ENCODE measurements at regions not wholly inside any gene's neighbourhood (a gene's known extent, or its start where the extent isn't known, plus 50 kb on each side); places are given as distances from the start of the nearest gene placed in this dataset.
A peak's percentile ranks its signal among the peaks of the same experiment; 100 is the strongest.

DNA sequence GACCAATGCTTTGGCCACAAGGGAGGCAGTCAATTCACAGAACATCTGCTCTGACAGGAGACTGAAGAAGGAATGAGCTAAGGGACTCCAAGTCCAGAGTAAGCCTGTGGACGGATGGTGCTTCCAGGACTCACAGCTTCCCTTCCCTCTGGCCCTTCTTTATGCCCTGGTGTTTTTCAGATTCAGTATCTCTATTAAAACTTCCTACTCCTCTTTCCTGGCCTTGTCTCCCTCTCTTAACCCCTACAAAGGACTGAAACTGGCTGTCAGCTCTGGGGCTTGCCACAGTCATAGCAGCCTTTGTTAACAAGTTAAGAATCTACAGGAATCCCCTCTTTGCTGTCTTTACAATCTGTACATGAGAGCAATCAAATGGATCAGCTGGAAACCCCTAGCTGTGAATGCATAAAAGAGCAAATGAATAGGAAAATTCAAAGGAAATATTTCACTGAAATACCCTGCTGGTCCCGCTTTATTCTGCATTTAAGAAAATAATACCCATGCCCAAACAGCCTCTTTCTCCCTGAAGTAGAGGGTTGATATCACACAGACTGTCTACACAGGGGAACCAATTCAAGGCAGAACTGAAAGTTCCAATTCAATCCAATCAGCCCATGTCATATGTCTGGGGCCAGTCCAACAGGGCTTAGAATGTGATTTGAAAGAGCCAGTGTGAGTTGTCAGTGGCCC is 192.3 kb downstream of the MZT1 start:
- Histone ChIP-seq H3K36me3 (ENCODE audit: insufficient read depth, low read length) (no peaks in the 10 kb centered on the region), H3K4me1 (ENCODE audit: control insufficient read depth, insufficient read depth, low read length, unreplicated experiment) (no peaks in the 10 kb centered on the region), H3K27ac (ENCODE audit: low read depth, low read length) (no peak overlapping the region), H3K79me2 (ENCODE audit: control insufficient read depth, insufficient read depth, low read length, unreplicated experiment) (no peaks in the 10 kb centered on the region), H2AFZ (ENCODE audit: low read length, unreplicated experiment) (no peak overlapping the region), H3K4me3 (ENCODE audit: low read depth, low read length) (no peak overlapping the region), H3K27me3 (ENCODE audit: insufficient read depth, low read length) (no peaks in the 10 kb centered on the region)

DNA sequence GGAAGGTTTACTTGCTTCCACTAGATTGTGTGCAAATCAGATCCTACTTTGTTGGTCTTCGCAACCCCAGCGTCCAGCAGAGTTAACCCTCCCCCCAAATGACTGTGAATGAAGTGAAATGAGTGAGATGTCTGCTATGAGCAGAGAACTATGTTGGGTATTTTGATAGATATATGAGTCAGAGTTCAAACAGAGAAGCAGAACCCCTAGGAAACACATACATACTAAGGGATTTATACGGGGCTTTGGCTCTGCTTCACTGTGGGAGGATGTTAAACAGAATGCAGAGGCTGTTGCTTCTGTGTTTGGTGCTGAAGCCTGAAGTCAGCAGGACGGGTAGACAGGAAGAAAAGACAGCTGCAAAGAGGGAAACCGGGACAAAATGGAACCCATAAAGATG is 197.0 kb downstream of the MZT1 start:
- no peaks in the 10 kb centered on the region for H3K79me2 ChIP-seq (ENCODE audit: control insufficient read depth, insufficient read depth, low read length, unreplicated experiment)
- no peak overlapping the region for H2AFZ ChIP-seq (ENCODE audit: low read length, unreplicated experiment)
- H3K4me1 ChIP-seq (ENCODE audit: control insufficient read depth, insufficient read depth, low read length, unreplicated experiment) = no peaks in the 10 kb centered on the region
- H3K4me3 ChIP-seq (ENCODE audit: low read depth, low read length) = no peak overlapping the region
- H3K36me3 ChIP-seq (ENCODE audit: insufficient read depth, low read length) = no peaks in the 10 kb centered on the region
- H3K27me3 ChIP-seq (ENCODE audit: insufficient read depth, low read length) = no peaks in the 10 kb centered on the region
- H3K27ac ChIP-seq (ENCODE audit: low read depth, low read length) = no peak overlapping the region

DNA sequence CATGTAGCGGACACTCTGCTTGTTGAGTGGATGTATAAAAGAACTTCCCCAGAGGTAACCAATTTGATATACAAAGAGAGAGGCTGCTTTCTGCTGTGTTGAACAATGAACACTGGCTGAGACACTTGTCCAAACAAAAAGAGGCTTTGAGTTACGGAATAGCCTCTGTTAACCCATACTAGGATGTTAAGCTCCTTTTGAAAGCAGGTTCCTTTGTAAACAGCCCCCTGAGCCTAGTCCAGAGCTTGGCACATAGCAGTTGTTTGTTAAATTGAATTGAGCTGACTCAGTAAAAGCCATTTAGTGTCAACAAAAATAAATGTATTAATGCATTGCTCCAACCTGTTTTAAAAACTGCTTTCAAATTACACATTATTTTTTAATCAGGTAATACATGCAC is 200.1 kb downstream of the MZT1 start:
- no peak overlapping the region for H3K4me3 ChIP-seq (ENCODE audit: low read depth, low read length)
- no peak overlapping the region for H2AFZ ChIP-seq (ENCODE audit: low read length, unreplicated experiment)
- H3K36me3 ChIP-seq (ENCODE audit: insufficient read depth, low read length) = no peaks in the 10 kb centered on the region
- no peaks in the 10 kb centered on the region for H3K4me1 ChIP-seq (ENCODE audit: control insufficient read depth, insufficient read depth, low read length, unreplicated experiment)
- H3K27me3 ChIP-seq (ENCODE audit: insufficient read depth, low read length) = no peaks in the 10 kb centered on the region
- no peak overlapping the region for H3K27ac ChIP-seq (ENCODE audit: low read depth, low read length)
- no peaks in the 10 kb centered on the region for H3K79me2 ChIP-seq (ENCODE audit: control insufficient read depth, insufficient read depth, low read length, unreplicated experiment)

DNA sequence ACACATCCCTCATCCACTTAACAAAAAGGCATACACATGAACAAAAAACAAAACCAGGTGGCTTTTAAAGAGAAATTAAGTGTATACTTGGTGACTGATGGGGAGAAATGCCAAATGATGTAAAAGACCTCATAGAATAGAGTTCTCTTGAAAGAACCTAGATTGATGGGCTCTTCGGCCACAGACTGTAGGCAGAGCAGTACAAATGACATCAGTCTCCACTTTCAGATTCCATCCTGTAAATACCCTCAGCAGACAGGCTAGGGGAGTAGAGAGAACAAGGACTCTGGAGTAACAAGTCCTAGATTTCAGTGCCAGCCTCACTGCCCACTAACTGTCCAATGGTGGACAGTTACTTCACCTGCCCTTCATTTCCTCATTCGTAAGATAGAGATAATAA is 203.8 kb downstream of the MZT1 start:
- H3K79me2 ChIP-seq (ENCODE audit: control insufficient read depth, insufficient read depth, low read length, unreplicated experiment) = no peaks in the 10 kb centered on the region
- no peaks in the 10 kb centered on the region for H3K36me3 ChIP-seq (ENCODE audit: insufficient read depth, low read length)
- no peak overlapping the region for H3K27ac ChIP-seq (ENCODE audit: low read depth, low read length)
- H2AFZ ChIP-seq (ENCODE audit: low read length, unreplicated experiment) = no peak overlapping the region
- H3K4me1 ChIP-seq (ENCODE audit: control insufficient read depth, insufficient read depth, low read length, unreplicated experiment) = no peaks in the 10 kb centered on the region
- H3K27me3 ChIP-seq (ENCODE audit: insufficient read depth, low read length) = no peaks in the 10 kb centered on the region
- no peak overlapping the region for H3K4me3 ChIP-seq (ENCODE audit: low read depth, low read length)

DNA sequence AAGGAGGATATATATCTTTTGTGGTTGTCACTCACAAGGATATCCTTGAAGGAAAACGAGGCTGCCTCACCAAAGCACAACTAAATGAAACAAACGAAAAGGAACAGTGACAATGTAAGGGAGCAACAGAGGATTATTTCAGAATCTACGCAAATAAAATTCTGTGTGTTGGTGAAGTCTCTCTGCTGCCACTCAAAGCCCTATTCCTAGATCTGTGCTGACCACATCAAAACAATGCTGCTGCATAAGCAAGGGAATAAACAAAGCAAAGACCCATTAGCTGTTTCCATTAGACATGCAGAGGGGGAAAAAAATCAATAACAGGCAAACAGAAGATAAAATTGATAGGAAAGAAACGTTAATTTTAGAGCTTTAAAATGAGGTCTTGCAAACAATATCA is 204.4 kb downstream of the MZT1 start:
- no peaks in the 10 kb centered on the region for H3K27me3 ChIP-seq (ENCODE audit: insufficient read depth, low read length)
- H3K4me1 ChIP-seq (ENCODE audit: control insufficient read depth, insufficient read depth, low read length, unreplicated experiment) = no peaks in the 10 kb centered on the region
- no peaks in the 10 kb centered on the region for H3K79me2 ChIP-seq (ENCODE audit: control insufficient read depth, insufficient read depth, low read length, unreplicated experiment)
- H3K4me3 ChIP-seq (ENCODE audit: low read depth, low read length) = no peak overlapping the region
- no peak overlapping the region for H2AFZ ChIP-seq (ENCODE audit: low read length, unreplicated experiment)
- no peak overlapping the region for H3K27ac ChIP-seq (ENCODE audit: low read depth, low read length)
- no peaks in the 10 kb centered on the region for H3K36me3 ChIP-seq (ENCODE audit: insufficient read depth, low read length)

DNA sequence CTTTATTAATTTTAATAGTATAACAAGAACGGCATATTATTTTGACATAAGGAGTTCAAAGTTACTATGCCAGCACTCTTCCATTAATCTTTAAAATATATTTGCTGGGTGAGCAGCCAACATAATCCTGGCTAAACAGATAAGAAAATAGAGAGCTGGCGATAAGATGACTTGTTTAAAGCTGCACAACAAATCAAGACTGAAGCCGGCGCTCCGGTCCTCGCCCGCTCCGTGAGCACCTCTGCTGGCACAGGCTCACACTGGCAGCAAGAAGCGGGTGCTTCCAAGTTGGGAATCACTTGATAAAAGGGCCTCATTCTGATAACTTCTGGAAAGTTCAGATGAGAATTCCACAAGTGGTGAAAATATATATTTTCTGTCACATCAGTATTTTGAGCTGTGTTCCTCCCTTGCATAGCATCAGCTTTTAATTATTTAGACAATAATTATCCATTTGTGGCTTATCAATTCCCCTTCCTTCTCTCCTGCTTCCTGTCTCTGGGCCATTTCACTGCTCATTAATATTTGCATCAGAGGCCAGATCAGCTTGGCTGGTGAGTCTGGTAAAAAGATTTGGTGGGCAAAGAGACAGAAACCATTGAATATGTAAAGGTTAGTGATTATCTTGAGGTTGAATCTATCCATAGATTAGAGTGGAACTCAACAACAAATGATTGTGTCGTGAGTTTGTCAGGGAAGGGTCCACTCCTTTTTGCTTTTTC is 205.3 kb downstream of the MZT1 start:
- H3K4me3 ChIP-seq (ENCODE audit: low read depth, low read length) = no peak overlapping the region
- H2AFZ ChIP-seq (ENCODE audit: low read length, unreplicated experiment) = no peak overlapping the region
- no peak overlapping the region for H3K27ac ChIP-seq (ENCODE audit: low read depth, low read length)
- no peaks in the 10 kb centered on the region for H3K4me1 ChIP-seq (ENCODE audit: control insufficient read depth, insufficient read depth, low read length, unreplicated experiment)
- H3K79me2 ChIP-seq (ENCODE audit: control insufficient read depth, insufficient read depth, low read length, unreplicated experiment) = no peaks in the 10 kb centered on the region
- no peaks in the 10 kb centered on the region for H3K36me3 ChIP-seq (ENCODE audit: insufficient read depth, low read length)
- no peaks in the 10 kb centered on the region for H3K27me3 ChIP-seq (ENCODE audit: insufficient read depth, low read length)

DNA sequence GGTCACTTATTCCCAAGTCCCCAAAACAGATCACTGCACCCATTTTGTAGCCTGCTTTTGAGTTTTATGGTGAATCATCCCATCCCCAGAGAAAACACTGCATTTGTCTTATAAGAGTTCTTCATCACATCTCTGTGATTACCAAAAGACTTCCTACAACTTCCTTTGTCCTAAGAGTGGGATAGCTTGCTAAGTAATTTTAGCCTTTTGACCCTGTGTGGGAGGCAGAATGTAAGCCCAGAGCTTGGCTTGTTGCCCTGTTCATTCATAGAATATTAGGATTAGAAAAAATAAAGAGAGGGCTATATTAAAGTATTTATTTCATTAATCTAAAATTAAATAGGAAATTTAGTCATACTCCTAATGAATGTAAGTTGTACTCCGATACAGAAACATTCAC is 213.3 kb downstream of the MZT1 start:
- no peak overlapping the region for H2AFZ ChIP-seq (ENCODE audit: low read length, unreplicated experiment)
- no peaks in the 10 kb centered on the region for H3K27me3 ChIP-seq (ENCODE audit: insufficient read depth, low read length)
- H3K36me3 ChIP-seq (ENCODE audit: insufficient read depth, low read length) = no peaks in the 10 kb centered on the region
- H3K4me1 ChIP-seq (ENCODE audit: control insufficient read depth, insufficient read depth, low read length, unreplicated experiment) = no peaks in the 10 kb centered on the region
- no peak overlapping the region for H3K27ac ChIP-seq (ENCODE audit: low read depth, low read length)
- no peak overlapping the region for H3K4me3 ChIP-seq (ENCODE audit: low read depth, low read length)
- no peaks in the 10 kb centered on the region for H3K79me2 ChIP-seq (ENCODE audit: control insufficient read depth, insufficient read depth, low read length, unreplicated experiment)

DNA sequence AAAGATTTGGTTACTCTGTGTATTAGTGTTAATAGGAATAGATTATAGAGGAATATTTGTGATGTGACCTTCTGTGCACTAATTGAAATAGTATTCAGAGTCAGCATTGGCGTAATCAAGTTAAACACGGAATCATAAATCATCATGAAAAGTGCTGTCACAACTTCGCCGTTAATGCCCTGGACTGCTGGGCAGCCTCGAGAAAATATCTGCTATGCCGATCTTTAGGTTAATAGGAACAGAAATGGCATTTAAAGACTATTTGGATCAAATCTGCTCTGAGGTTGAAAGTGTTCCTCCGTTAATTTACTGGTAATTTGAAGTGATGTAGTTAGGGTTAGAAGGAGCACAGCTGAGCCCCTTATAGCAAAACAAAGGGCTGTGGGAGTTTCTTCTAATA is 219.0 kb downstream of the MZT1 start:
- no peak overlapping the region for H3K27ac ChIP-seq (ENCODE audit: low read depth, low read length)
- H2AFZ ChIP-seq (ENCODE audit: low read length, unreplicated experiment) = no peak overlapping the region
- no peaks in the 10 kb centered on the region for H3K4me1 ChIP-seq (ENCODE audit: control insufficient read depth, insufficient read depth, low read length, unreplicated experiment)
- H3K4me3 ChIP-seq (ENCODE audit: low read depth, low read length) = no peak overlapping the region
- no peaks in the 10 kb centered on the region for H3K79me2 ChIP-seq (ENCODE audit: control insufficient read depth, insufficient read depth, low read length, unreplicated experiment)
- H3K36me3 ChIP-seq (ENCODE audit: insufficient read depth, low read length) = no peaks in the 10 kb centered on the region
- H3K27me3 ChIP-seq (ENCODE audit: insufficient read depth, low read length) = no peaks in the 10 kb centered on the region

DNA sequence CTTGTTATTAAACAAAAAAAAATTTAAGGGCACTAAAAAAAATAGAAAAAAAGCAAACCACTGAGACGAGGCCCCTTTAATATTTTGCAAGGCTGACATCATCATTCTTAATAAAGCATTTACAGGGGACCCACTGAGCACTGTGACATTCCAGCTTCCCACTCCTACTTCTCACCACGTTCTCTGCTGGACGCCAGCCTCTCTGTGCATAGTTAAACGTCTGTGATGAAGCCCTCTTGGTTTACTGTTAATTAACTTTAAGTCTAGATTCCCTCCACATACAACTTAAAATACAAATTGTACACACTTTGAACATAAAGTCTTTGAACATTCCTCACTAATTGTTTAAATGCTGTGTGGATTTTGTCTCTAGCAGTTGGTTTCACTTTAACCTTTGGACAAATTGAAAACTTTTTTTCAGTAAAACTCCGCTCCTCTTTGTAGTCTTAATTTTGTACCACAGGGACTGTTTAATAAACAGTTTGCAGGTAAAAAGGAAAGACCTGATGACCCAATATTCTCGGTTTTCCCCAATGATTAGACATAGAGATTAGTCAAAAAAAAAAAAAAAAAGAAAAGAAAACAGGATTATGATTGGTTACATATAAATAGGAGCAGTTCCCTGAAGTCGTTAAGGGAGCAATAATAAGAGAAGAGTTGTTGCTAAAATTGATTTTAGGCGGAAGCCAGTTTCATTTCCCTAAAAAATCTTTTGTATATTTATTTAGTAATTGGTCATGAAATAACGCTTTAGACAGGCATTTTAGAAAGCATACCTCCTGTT is 219.8 kb downstream of the MZT1 start:
- Histone ChIP-seq H3K4me3 (ENCODE audit: low read depth, low read length) (peak overlapping the region; percentile 51), H2AFZ (ENCODE audit: low read length, unreplicated experiment) (no peak overlapping the region), H3K4me1 (ENCODE audit: control insufficient read depth, insufficient read depth, low read length, unreplicated experiment) (no peaks in the 10 kb centered on the region), H3K27ac (ENCODE audit: low read depth, low read length) (no peak overlapping the region), H3K36me3 (ENCODE audit: insufficient read depth, low read length) (no peaks in the 10 kb centered on the region), H3K79me2 (ENCODE audit: control insufficient read depth, insufficient read depth, low read length, unreplicated experiment) (no peaks in the 10 kb centered on the region), H3K27me3 (ENCODE audit: insufficient read depth, low read length) (no peaks in the 10 kb centered on the region)

DNA sequence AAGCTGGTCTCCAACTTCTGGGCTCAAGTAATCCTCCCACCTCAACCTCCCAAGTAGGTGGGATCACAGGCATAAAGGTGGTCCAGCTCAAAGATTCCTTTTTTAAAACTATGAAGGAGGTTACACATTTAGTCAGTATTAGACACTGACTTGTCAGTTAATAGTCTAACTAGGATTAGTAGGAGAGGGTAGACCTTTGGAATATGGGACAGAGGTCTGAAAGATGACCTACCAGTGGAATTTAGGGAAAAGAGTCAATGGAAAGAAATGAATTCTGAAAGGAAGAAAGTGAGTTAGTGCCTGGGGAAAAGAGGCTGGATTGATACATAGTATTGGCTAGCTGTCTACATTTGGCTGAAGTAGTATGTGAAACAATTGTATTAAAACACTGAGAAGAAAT is 220.7 kb downstream of the MZT1 start:
- Histone ChIP-seq H3K27ac (ENCODE audit: low read depth, low read length) (no peak overlapping the region), H2AFZ (ENCODE audit: low read length, unreplicated experiment) (no peak overlapping the region), H3K4me1 (ENCODE audit: control insufficient read depth, insufficient read depth, low read length, unreplicated experiment) (no peaks in the 10 kb centered on the region), H3K36me3 (ENCODE audit: insufficient read depth, low read length) (no peaks in the 10 kb centered on the region), H3K4me3 (ENCODE audit: low read depth, low read length) (no peak overlapping the region), H3K27me3 (ENCODE audit: insufficient read depth, low read length) (no peaks in the 10 kb centered on the region), H3K79me2 (ENCODE audit: control insufficient read depth, insufficient read depth, low read length, unreplicated experiment) (no peaks in the 10 kb centered on the region)

DNA sequence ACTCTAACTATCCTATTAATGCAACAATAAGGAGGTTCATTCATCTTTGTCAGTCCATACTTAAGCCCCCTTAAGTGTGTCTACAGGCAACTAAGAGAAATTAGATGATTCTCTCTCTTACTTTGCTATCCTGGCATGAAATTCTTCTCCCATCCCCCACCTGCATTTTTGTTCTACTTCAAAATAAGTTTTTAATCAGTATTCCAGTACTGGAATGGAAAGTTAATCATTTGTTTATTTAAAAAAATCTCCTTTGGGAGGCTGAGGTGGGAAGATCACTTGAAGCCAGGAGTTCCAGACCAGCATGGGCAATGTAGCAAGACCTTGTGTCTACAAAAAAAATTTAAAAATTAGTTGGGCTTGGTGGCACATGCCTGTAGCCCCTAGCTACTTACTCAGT is 222.1 kb downstream of the MZT1 start:
- Histone ChIP-seq H3K79me2 (ENCODE audit: control insufficient read depth, insufficient read depth, low read length, unreplicated experiment) (no peaks in the 10 kb centered on the region), H3K27ac (ENCODE audit: low read depth, low read length) (no peak overlapping the region), H3K27me3 (ENCODE audit: insufficient read depth, low read length) (no peaks in the 10 kb centered on the region), H3K4me3 (ENCODE audit: low read depth, low read length) (no peak overlapping the region), H3K4me1 (ENCODE audit: control insufficient read depth, insufficient read depth, low read length, unreplicated experiment) (no peaks in the 10 kb centered on the region), H3K36me3 (ENCODE audit: insufficient read depth, low read length) (no peaks in the 10 kb centered on the region), H2AFZ (ENCODE audit: low read length, unreplicated experiment) (no peak overlapping the region)

All from ACC112 (cell line).